Keratinocyte (primary cell): ENCODE measurements at regions not wholly inside any gene's neighbourhood (a gene's known extent, or its start where the extent isn't known, plus 50 kb on each side); places are given as distances from the start of the nearest gene placed in this dataset.

ENCODE experiments used
- DNase-seq: peaks from one replicate; pipeline ENCODE4 v3.0.0-alpha.2; 2011; ENCODE audit warnings: low read depth, missing footprints, low spot score
- FAIRE-seq: peaks from 2 replicates; lab custom pipeline; 2011; peaks lifted over from hg19 to GRCh38; lab: Jason Lieb, UNC
- H2AFZ ChIP-seq: 2 replicates; pipeline ENCODE4 v1.6.0; 2012; ENCODE audit warnings: low read length, control low read depth, inconsistent platforms; ENCODE audit not compliant: control insufficient read depth
- H3K27ac ChIP-seq: 2 replicates; pipeline ENCODE4 v1.5.1; 2011; ENCODE audit warnings: low read length; ENCODE audit not compliant: control insufficient read depth, insufficient read depth
- H3K27me3 ChIP-seq: 3 replicates; pipeline ENCODE4 v1.6.0; 2011; ENCODE audit warnings: low read length; ENCODE audit not compliant: control insufficient read depth, insufficient read depth; ENCODE audit errors: extremely low read depth
- H3K36me3 ChIP-seq, 2 experiments: 2 replicates in 1 of 2; 3 replicates in 1 of 2; pipeline ENCODE4 v1.5.1; 2011; ENCODE audit warnings: low read length in 2 of 2, mild to moderate bottlenecking in 1 of 2; ENCODE audit not compliant: control insufficient read depth in 2 of 2, insufficient read depth in 2 of 2; ENCODE audit errors: extremely low read depth in 1 of 2
- H3K4me1 ChIP-seq: 3 replicates; pipeline ENCODE4 v1.5.1; 2011; ENCODE audit warnings: low read length; ENCODE audit not compliant: control insufficient read depth, insufficient read depth; ENCODE audit errors: extremely low read depth
- H3K4me2 ChIP-seq: 3 replicates; pipeline ENCODE4 v1.6.0; 2011; ENCODE audit warnings: low read depth, low read length; ENCODE audit not compliant: control insufficient read depth, insufficient read depth; ENCODE audit errors: extremely low read depth
- H3K4me3 ChIP-seq, 3 experiments: fragments of 200-600 bp in 1 of 3; sonication (generic) in 1 of 3; 2 replicates in 2 of 3; 3 replicates in 1 of 3; pipeline ENCODE4 v1.5.1; 2011 to 2016; ENCODE audit warnings: low read length in 3 of 3, mild to moderate bottlenecking in 3 of 3, control low read depth in 2 of 3, inconsistent platforms in 1 of 3, low read depth in 1 of 3, mixed read lengths in 1 of 3, mixed run types in 1 of 3, moderate library complexity in 1 of 3; ENCODE audit not compliant: control insufficient read depth in 2 of 3, insufficient read depth in 2 of 3; ENCODE audit errors: extremely low read depth in 1 of 3
- H3K79me2 ChIP-seq: 2 replicates; pipeline ENCODE4 v1.6.0; 2012; ENCODE audit warnings: low read length; ENCODE audit not compliant: control insufficient read depth, insufficient read depth
- H3K9ac ChIP-seq: 3 replicates; pipeline ENCODE4 v1.6.0; 2011; ENCODE audit warnings: low read length; ENCODE audit not compliant: control insufficient read depth, insufficient read depth; ENCODE audit errors: extremely low read depth
- H3K9me1 ChIP-seq: 3 replicates; pipeline ENCODE4 v1.6.0; 2011; ENCODE audit warnings: low read length; ENCODE audit not compliant: control insufficient read depth, insufficient read depth; ENCODE audit errors: extremely low read depth
- H3K9me3 ChIP-seq: 2 replicates; pipeline ENCODE4 v1.5.1; 2012; ENCODE audit warnings: low read depth, low read length; ENCODE audit not compliant: control insufficient read depth
- H4K20me1 ChIP-seq: 3 replicates; pipeline ENCODE4 v1.6.0; 2011; ENCODE audit warnings: low read length; ENCODE audit not compliant: control insufficient read depth, insufficient read depth; ENCODE audit errors: extremely low read depth
- CTCF ChIP-seq, 3 experiments: IDR thresholded peaks in 1 of 3; conservative IDR thresholded peaks in 1 of 3; optimal IDR thresholded peaks in 1 of 3; 2 replicates in 2 of 3; 3 replicates in 1 of 3; pipeline versions ENCODE3 to v1.5.1; 2011; ENCODE audit warnings: low read length in 3 of 3, mild to moderate bottlenecking in 3 of 3, moderate library complexity in 2 of 3, control low read depth in 1 of 3, inconsistent platforms in 1 of 3; ENCODE audit not compliant: insufficient read depth in 2 of 3; ENCODE audit errors: extremely low read depth in 1 of 3
- EZH2 ChIP-seq: IDR thresholded peaks from one replicate; pipeline ENCODE4 v1.6.1; 2012; ENCODE audit warnings: inconsistent platforms, mild to moderate bottlenecking, low read length, moderate library complexity
- dilution Hi-C: fragments of 300-500 bp; cut with MboI; formaldehyde crosslinking; loops from one replicate; pipeline ENCODE4 v1.7.0; 2020; ENCODE audit warnings: low sequenced_read_pairs; ENCODE audit not compliant: extremely low pct_ligation_motif_present

GRCh38 chr4:173930329-173930967 lies 353.0 kb downstream of the FBXO8 start:
- H3K9me3 ChIP-seq: no peaks in the 10 kb centered on the region
- no peaks in the 10 kb centered on the region for H3K9me1 ChIP-seq
- no peak overlapping the region for H2AFZ ChIP-seq
- no peak overlapping the region for H3K9ac ChIP-seq
- H4K20me1 ChIP-seq: no peaks in the 10 kb centered on the region
- TF ChIP-seq CTCF (optimal IDR thresholded peaks at IDR 0.05 in 1 of 3, IDR thresholded peaks at IDR 0.05 in 1 of 3, conservative IDR thresholded peaks at IDR 0.05 in 1 of 3; ENCODE audit: extremely low read depth in 1 of 3, insufficient read depth in 2 of 3, low read length in 3 of 3) (no peak), EZH2 (no peak)
- no peak overlapping the region for H3K27ac ChIP-seq
- dilution Hi-C loops: no loop called here
- no peaks in the 10 kb centered on the region for H3K36me3 ChIP-seq
- H3K4me2 ChIP-seq: no peak overlapping the region
- H3K4me3 ChIP-seq: no peak overlapping the region
- H3K4me1 ChIP-seq: no peaks in the 10 kb centered on the region
- no peaks in the 10 kb centered on the region for H3K27me3 ChIP-seq
- no peaks in the 10 kb centered on the region for H3K79me2 ChIP-seq
- FAIRE-seq: no peak
- no peak for DNase-seq

- no peaks in the 10 kb centered on the region for H3K27me3 ChIP-seq
- no peak overlapping the region for H3K9ac ChIP-seq
- H3K9me1 ChIP-seq: no peaks in the 10 kb centered on the region
- no peaks in the 10 kb centered on the region for H3K79me2 ChIP-seq
- H3K4me2 ChIP-seq: no peak overlapping the region
- TF ChIP-seq EZH2 (no peak), CTCF (optimal IDR thresholded peaks at IDR 0.05 in 1 of 3, IDR thresholded peaks at IDR 0.05 in 1 of 3, conservative IDR thresholded peaks at IDR 0.05 in 1 of 3; ENCODE audit: extremely low read depth in 1 of 3, insufficient read depth in 2 of 3, low read length in 3 of 3) (no peak)
- H3K4me1 ChIP-seq: no peaks in the 10 kb centered on the region
- H4K20me1 ChIP-seq: no peaks in the 10 kb centered on the region
- H3K27ac ChIP-seq: no peak overlapping the region
- dilution Hi-C loops: no loop called here
- no peaks in the 10 kb centered on the region for H3K36me3 ChIP-seq
- FAIRE-seq (no peak), DNase-seq (no peak)
- no peak overlapping the region for H3K4me3 ChIP-seq
- H2AFZ ChIP-seq: no peak overlapping the region
- H3K9me3 ChIP-seq: no peaks in the 10 kb centered on the region
These were observed 353.5 kb downstream of the FBXO8 start for GRCh38 chr4:173929921-173930320.
